T-cell (primary cell): ENCODE measurements at regions not wholly inside any gene's neighbourhood (a gene's known extent, or its start where the extent isn't known, plus 50 kb on each side); places are given as distances from the start of the nearest gene placed in this dataset.

Source experiments
- ATAC-seq, 4 experiments: fragments of 200-7000 bp in 3 of 4; fragments of 150-1000 bp in 1 of 4; cut with Tn5 transposase; replicated peaks in 1 of 4; 1 replicate in 3 of 4; 2 replicates in 1 of 4; pipeline ENCODE4 v1.10.0; 2021; ENCODE audit warnings: moderate library complexity in 3 of 4, mild to moderate bottlenecking in 2 of 4, moderate number of reproducible peaks in 1 of 4
- CTCF ChIA-PET, 2 donors: fragments of 300-600 bp; sonication (Branson Sonifier 250); formaldehyde crosslinking; loops; one replicate each; lab custom pipeline; 2022; ENCODE audit warnings: antibody characterized with exemption in 2 of 2; lab: Charles Lee
- POLR2A ChIA-PET, 2 donors: fragments of 300-600 bp; sonication (Branson Sonifier 250); formaldehyde crosslinking; loops; one replicate each; lab custom pipeline; 2022; ENCODE audit warnings: antibody characterized with exemption in 2 of 2; lab: Charles Lee
- DNase-seq, 35 experiments: peaks; one replicate each; pipeline versions ENCODE4 v3.0.0 to v3.0.0-alpha.2; 2013 to 2023
- H3K27ac ChIP-seq: one replicate; pipeline ENCODE4 v1.5.1; 2013; ENCODE audit warnings: low read length
- H3K27me3 ChIP-seq, 2 experiments: replicated peaks in 1 of 2; 1 replicate in 1 of 2; 2 replicates in 1 of 2; pipeline versions ENCODE4 v1.6.1 to v1.7.0; 2013; ENCODE audit warnings: low read length in 1 of 2, mixed read lengths in 1 of 2; ENCODE audit not compliant: control insufficient read depth in 2 of 2, insufficient read depth in 2 of 2; ENCODE audit errors: extremely low read depth in 1 of 2
- H3K36me3 ChIP-seq, 2 donors: 1 replicate in 1 of 2; 2 replicates in 1 of 2; pipeline versions ENCODE4 v1.6.1 to v1.7.0; 2013; ENCODE audit warnings: low read length in 1 of 2; ENCODE audit not compliant: control insufficient read depth in 2 of 2, insufficient read depth in 1 of 2; ENCODE audit errors: extremely low read depth in 1 of 2
- H3K4me1 ChIP-seq, 2 experiments: 1 replicate in 1 of 2; 2 replicates in 1 of 2; pipeline versions ENCODE4 v1.6.1 to v1.7.0; 2013; ENCODE audit warnings: low read length in 2 of 2, mixed read lengths in 1 of 2; ENCODE audit not compliant: insufficient read depth in 2 of 2, control insufficient read depth in 1 of 2; ENCODE audit errors: extremely low read depth in 1 of 2
- H3K4me3 ChIP-seq, 2 donors: 1 replicate in 1 of 2; 2 replicates in 1 of 2; pipeline versions ENCODE4 v1.5.1 to v1.7.0; 2013; ENCODE audit warnings: mild to moderate bottlenecking in 2 of 2, low read length in 1 of 2, moderate library complexity in 1 of 2; ENCODE audit not compliant: control insufficient read depth in 1 of 2; ENCODE audit errors: extremely low read depth in 1 of 2
- H3K9me3 ChIP-seq: 2 replicates; pipeline ENCODE4 v1.7.0; 2013
- H3K27ac Mint-ChIP-seq, 2 donors: one replicate each; pipeline ENCODE4 v1.8.0; 2020 to 2021; ENCODE audit warnings: mild to moderate bottlenecking in 2 of 2, mixed read lengths in 2 of 2
- H3K27me3 Mint-ChIP-seq, 2 donors: one replicate each; pipeline ENCODE4 v1.8.0; 2021 to 2022; ENCODE audit warnings: mixed read lengths in 2 of 2
- H3K36me3 Mint-ChIP-seq: one replicate; pipeline ENCODE4 v1.8.0; 2021; ENCODE audit warnings: mixed read lengths
- H3K4me1 Mint-ChIP-seq, 3 donors: one replicate each; pipeline ENCODE4 v1.8.0; 2020 to 2022; ENCODE audit warnings: mixed read lengths in 3 of 3, mild to moderate bottlenecking in 1 of 3
- H3K4me3 Mint-ChIP-seq, 3 donors: one replicate each; pipeline ENCODE4 v1.8.0; 2020 to 2022; ENCODE audit warnings: mild to moderate bottlenecking in 3 of 3, mixed read lengths in 3 of 3, moderate library complexity in 3 of 3
- H3K9me3 Mint-ChIP-seq, 3 donors: one replicate each; pipeline ENCODE4 v1.8.0; 2020 to 2022; ENCODE audit warnings: mixed read lengths in 3 of 3
- WGBS: methylation state at CpG from one replicate; pipeline ENCODE4 v1.1.5; 2013; ENCODE audit warnings: missing lambda C conversion rate; ENCODE audit not compliant: insufficient coverage; 5-methylcytosine and 5-hydroxymethylcytosine counted together

DNA sequence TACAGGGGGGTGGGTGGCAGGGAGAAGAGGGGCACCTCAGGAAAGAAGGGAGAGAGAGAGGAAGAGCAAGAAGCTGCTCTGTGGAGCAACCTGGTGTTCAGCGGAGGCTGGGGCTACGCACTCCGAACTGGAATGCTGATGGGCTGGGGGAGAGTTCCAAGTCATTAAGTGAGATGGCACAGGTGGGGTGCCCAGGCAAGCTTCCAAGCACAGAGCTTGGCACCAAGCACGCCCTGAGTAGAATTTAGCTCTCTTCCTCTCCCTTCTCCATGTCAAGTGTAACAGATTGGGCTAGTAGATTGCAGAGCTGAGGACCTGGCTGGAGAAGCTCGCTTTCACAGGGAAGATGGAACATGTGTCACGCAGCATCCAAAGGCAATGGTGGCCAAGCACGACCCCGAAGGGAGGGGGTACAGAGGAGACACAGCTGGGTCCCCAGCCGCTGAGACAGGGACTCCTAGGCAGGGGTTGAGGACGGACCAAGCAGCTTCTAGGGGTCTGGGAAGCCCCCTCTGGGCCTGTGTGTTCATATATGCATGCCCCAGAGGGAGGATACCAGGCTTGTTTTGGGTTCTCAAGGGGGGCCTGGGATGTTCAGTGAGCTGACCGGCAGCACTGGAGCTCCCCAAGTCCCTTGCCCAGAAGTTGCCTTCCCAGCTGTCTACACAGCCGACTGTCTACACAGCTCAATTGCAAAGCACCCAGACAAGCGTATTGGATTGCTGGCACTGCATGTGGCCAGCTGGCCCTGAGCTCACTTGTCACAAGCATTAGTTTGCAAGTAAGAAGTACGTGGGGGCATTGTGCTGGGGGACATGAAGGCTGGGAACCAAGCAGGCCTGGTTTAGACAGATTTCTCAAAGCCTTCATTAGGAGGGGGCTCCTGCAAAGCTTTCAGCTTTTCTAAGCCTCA, 247.8 kb downstream of the ENGASE start:
- ATAC-seq = no peak
- Mint-ChIP-seq H3K36me3 (no peaks in the 10 kb centered on the region), H3K4me3 (no peak overlapping the region), H3K9me3 (no peaks in the 10 kb centered on the region), H3K27me3 (peaks cover 24 to 42% of the 10 kb centered on the region in 2 donors), H3K27ac (no peak overlapping the region), H3K4me1 (no peaks in the 10 kb centered on the region)
- Histone ChIP-seq H3K27me3 (peaks cover 0 to 64% of the 10 kb centered on the region in 2 experiments), H3K4me1 (no peaks in the 10 kb centered on the region), H3K4me3 (no peak overlapping the region), H3K36me3 (no peaks in the 10 kb centered on the region), H3K9me3 (no peaks in the 10 kb centered on the region), H3K27ac (no peak overlapping the region)
- CTCF ChIA-PET = no interaction called here
- POLR2A ChIA-PET = no interaction called here
- WGBS = 60% methylated on average over 9 of the region's 14 CpGs
- DNase-seq = no peak

DNA sequence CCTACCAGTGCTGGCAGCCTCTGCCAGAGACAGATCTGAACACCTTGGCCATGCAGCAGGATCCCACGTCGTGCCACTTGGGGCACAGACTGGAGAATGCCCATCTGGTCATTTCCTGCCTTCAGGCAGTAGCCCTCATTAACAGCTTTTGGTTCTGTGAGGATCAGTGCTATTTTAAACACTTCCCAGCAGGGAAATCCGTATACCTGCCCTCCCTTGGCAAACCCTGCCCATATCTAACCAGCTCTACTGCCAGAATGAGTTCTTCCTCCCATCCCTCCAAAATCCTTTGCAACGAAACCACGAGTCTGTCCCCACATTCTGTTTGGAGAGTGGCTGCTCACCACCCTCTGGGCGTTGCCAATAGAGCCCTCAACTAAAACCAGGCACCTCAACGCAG, 245.7 kb downstream of the ENGASE start:
- H3K36me3 Mint-ChIP-seq = no peaks in the 10 kb centered on the region
- DNase-seq = no peak
- ChIA-PET CTCF (no interaction called here), POLR2A (no interaction called here)
- Histone ChIP-seq H3K9me3 (no peaks in the 10 kb centered on the region), H3K27me3 (peaks cover 0 to 66% of the 10 kb centered on the region in 2 experiments), H3K27ac (no peak overlapping the region), H3K36me3 (no peaks in the 10 kb centered on the region), H3K4me3 (no peak overlapping the region), H3K4me1 (no peaks in the 10 kb centered on the region)
- WGBS = 52% methylated on average over 6 of the region's 7 CpGs
- no peaks in the 10 kb centered on the region for H3K9me3 Mint-ChIP-seq
- no peak overlapping the region for H3K4me3 Mint-ChIP-seq
- H3K4me1 Mint-ChIP-seq = no peaks in the 10 kb centered on the region
- no peak for ATAC-seq
- no peak overlapping the region for H3K27ac Mint-ChIP-seq
- H3K27me3 Mint-ChIP-seq = peaks cover 30 to 36% of the 10 kb centered on the region in 2 donors

- ATAC-seq (no peak), DNase-seq (no peak)
- Histone ChIP-seq H3K27me3 (peaks cover 3 to 62% of the 10 kb centered on the region in 2 experiments), H3K36me3 (no peaks in the 10 kb centered on the region), H3K4me3 (no peak overlapping the region), H3K4me1 (no peaks in the 10 kb centered on the region), H3K27ac (no peak overlapping the region), H3K9me3 (no peaks in the 10 kb centered on the region)
- Mint-ChIP-seq H3K27ac (no peak overlapping the region), H3K9me3 (no peaks in the 10 kb centered on the region), H3K4me1 (no peaks in the 10 kb centered on the region), H3K27me3 (peaks cover 35 to 56% of the 10 kb centered on the region in 2 donors), H3K4me3 (no peak overlapping the region), H3K36me3 (no peaks in the 10 kb centered on the region)
- WGBS = 89% methylated on average over 2 of the region's 5 CpGs
- POLR2A ChIA-PET = no interaction called here
- CTCF ChIA-PET = no interaction called here
Measured at GRCh38 chr17:79317916-79318315, 243.3 kb downstream of the ENGASE start.

DNA sequence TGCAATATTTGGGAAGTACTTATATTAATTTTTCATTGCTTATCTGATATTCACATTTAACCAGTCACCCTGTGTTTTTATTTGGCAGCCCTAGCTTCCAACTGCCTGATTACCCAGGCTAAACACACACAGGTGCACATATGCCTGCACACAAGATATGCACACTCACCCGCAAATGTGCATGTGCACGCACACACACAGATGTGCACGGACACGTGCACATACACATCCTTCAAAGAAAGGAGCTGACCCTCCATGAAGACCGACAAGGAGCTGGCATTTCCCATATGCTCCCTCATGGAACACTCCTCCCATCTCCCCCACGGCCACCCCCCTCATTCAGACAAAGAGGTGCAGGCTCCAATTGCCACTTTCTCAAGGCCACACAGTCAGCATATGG, 242.2 kb downstream of the ENGASE start:
- Histone ChIP-seq H3K4me3 (no peak overlapping the region), H3K27me3 (peaks cover 3 to 60% of the 10 kb centered on the region in 2 experiments), H3K9me3 (no peaks in the 10 kb centered on the region), H3K36me3 (no peaks in the 10 kb centered on the region), H3K4me1 (no peaks in the 10 kb centered on the region), H3K27ac (no peak overlapping the region)
- no peaks in the 10 kb centered on the region for H3K4me1 Mint-ChIP-seq
- no peak overlapping the region for H3K4me3 Mint-ChIP-seq
- no peak for DNase-seq
- H3K27me3 Mint-ChIP-seq = peaks cover 31 to 63% of the 10 kb centered on the region in 2 donors
- H3K27ac Mint-ChIP-seq = no peak overlapping the region
- POLR2A ChIA-PET = no interaction called here
- H3K9me3 Mint-ChIP-seq = no peaks in the 10 kb centered on the region
- H3K36me3 Mint-ChIP-seq = no peaks in the 10 kb centered on the region
- WGBS = 74% methylated on average over 4 of the region's 6 CpGs
- no peak for ATAC-seq
- CTCF ChIA-PET = interaction anchor here in 1 of 2 donors (0.6 kb wide), 1 partner anchor 228 kb away, joined by 3 read pairs; no protein-coding TSS in a partner anchor

DNA sequence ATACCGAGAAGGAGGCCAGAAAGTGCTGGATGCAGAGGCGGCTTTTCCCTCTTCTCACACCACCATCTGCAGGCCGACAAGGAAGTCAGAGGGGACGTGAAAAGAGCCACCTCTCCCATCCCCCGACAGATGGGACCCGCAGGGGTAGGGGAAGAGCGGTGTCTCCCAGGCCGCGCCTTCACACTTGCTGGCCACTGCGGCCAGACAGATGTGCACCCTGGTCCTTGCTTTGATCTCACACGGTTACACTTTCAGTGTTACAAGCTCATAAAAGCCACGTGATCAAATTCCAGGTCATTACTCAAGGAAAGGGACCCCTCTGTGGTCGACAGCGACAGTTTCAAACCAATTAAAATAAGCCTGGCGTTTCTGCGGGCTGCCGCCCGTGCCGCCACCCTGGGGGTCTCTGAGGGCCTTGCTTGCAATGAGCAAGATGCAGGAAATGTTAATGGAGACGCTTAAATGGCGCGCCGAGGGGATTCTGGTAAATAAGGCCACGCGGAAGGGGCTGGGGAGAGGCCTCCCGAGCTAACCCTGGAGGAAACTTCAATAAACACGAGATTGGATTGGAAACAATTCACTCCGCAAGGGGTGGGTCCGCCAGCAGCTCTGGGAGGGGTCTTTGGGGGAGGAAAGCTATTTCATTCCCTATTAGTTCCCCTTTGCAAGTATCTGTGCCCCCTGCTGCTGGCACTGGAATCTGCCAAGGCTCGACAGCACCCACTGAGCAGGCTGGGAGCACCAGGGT, 240.9 kb downstream of the ENGASE start:
- H3K27ac ChIP-seq = no peak overlapping the region
- H3K27ac Mint-ChIP-seq = no peak overlapping the region
- ATAC-seq (no peak), DNase-seq (no peak)
- no peaks in the 10 kb centered on the region for H3K36me3 Mint-ChIP-seq
- H3K4me3 Mint-ChIP-seq = no peak overlapping the region
- POLR2A ChIA-PET = no interaction called here
- H3K36me3 ChIP-seq = no peaks in the 10 kb centered on the region
- peaks cover 3 to 64% of the 10 kb centered on the region in 2 experiments for H3K27me3 ChIP-seq
- no peak overlapping the region for H3K4me3 ChIP-seq
- H3K27me3 Mint-ChIP-seq = peaks cover 28 to 64% of the 10 kb centered on the region in 2 donors
- H3K4me1 ChIP-seq = no peaks in the 10 kb centered on the region
- no peaks in the 10 kb centered on the region for H3K4me1 Mint-ChIP-seq
- no peaks in the 10 kb centered on the region for H3K9me3 ChIP-seq
- 27% methylated on average over 24 of the region's 30 CpGs for WGBS
- H3K9me3 Mint-ChIP-seq = no peaks in the 10 kb centered on the region
- CTCF ChIA-PET = no interaction called here

DNA sequence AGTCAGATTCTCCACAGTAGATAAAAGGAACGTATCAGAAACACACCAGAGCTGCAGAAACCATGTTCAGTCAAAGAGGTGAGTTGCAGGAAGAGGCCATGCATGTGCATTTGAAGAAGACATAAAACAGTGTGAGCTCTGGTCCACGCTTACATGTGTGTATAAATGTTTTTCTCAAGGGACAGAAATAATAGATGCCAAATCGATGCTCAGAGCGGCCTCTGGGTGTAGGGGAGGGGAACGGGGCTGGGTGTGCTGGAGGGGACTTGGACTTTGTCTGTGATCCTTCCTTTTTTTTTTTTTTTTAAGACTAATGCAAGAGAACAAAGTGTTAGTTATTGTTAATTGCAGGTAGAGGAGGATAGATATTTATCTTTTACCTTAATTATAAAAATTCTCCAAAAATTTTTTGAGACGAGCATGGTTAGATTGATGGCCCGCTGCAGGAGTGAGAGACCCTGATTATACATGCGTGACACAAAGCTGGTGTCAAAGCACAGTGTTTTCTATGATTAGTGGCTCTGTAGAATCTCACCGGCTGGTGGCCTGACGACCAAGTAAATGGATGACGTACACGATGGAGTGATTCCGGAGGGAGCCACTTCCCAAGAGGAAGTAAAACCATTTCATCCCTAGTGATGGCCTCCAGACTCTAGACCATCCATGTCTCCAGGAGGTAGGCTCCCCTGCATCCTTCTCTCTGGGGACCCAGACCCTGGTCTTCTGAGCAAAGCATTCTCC, 240.2 kb downstream of the ENGASE start:
- peaks cover 3 to 62% of the 10 kb centered on the region in 2 experiments for H3K27me3 ChIP-seq
- Mint-ChIP-seq H3K4me3 (no peak overlapping the region), H3K4me1 (no peaks in the 10 kb centered on the region), H3K27ac (no peak overlapping the region), H3K9me3 (no peaks in the 10 kb centered on the region), H3K27me3 (peaks cover 36 to 66% of the 10 kb centered on the region in 2 donors), H3K36me3 (no peaks in the 10 kb centered on the region)
- DNase-seq (no peak), ATAC-seq (no peak)
- no peaks in the 10 kb centered on the region for H3K9me3 ChIP-seq
- CTCF ChIA-PET = no interaction called here
- no peaks in the 10 kb centered on the region for H3K4me1 ChIP-seq
- WGBS = 63% methylated on average over 9 of the region's 13 CpGs
- H3K4me3 ChIP-seq = no peak overlapping the region
- H3K27ac ChIP-seq = no peak overlapping the region
- POLR2A ChIA-PET = no interaction called here
- no peaks in the 10 kb centered on the region for H3K36me3 ChIP-seq
